Transverse colon (tissue), 4 donors: ENCODE measurements at regions not wholly inside any gene's neighbourhood (a gene's known extent, or its start where the extent isn't known, plus 50 kb on each side); places are given as distances from the start of the nearest gene placed in this dataset.

Experiments
- POLR2A ChIP-seq: fragments of 450-650 bp; IDR thresholded peaks from one replicate; pipeline ENCODE4 v1.6.1; 2016; ENCODE audit warnings: antibody characterized with exemption, mild to moderate bottlenecking, moderate library complexity
- POLR2AphosphoS5 ChIP-seq, 3 donors: sonication (generic); formaldehyde crosslinking; IDR thresholded peaks; one replicate each; pipeline ENCODE4 v1.6.1; 2016; ENCODE audit warnings: antibody characterized with exemption in 3 of 3
- TF ChIP-seq, protein P1 (sequence below), 5 experiments: fragments of 200-600 bp in 3 of 5; fragments of 450-650 bp in 2 of 5; sonication (generic) in 3 of 5; IDR thresholded peaks; 1 replicate in 2 of 5; 2 replicates in 3 of 5; pipeline ENCODE4 v1.5.1; 2016 to 2017; ENCODE audit warnings: antibody characterized with exemption in 5 of 5, inconsistent platforms in 3 of 5, mild to moderate bottlenecking in 2 of 5, moderate library complexity in 1 of 5

DNA sequence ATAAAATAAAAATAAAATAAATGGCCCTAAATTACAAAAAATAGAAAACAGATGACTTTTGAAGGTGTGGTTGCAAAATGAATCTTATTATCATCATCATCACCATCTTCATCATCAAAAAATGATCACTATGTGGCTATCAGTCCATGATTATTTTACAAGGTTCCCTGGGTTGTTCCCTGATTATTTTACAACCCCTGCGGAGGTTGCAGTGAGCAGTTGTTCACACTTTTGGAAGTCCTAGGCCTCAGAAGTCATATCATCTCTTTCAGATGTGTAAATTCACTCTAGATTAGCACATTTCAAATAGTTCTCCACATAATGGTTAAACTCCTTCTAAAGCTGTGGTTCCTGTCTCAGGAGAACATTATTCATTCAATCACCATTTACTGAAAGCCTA, 57.4 kb upstream of the NR5A2 start:
- TF ChIP-seq POLR2A (no peak), POLR2AphosphoS5 (IDR thresholded peaks at IDR 0.05) (no peak)
- TF ChIP-seq, protein P1, sequence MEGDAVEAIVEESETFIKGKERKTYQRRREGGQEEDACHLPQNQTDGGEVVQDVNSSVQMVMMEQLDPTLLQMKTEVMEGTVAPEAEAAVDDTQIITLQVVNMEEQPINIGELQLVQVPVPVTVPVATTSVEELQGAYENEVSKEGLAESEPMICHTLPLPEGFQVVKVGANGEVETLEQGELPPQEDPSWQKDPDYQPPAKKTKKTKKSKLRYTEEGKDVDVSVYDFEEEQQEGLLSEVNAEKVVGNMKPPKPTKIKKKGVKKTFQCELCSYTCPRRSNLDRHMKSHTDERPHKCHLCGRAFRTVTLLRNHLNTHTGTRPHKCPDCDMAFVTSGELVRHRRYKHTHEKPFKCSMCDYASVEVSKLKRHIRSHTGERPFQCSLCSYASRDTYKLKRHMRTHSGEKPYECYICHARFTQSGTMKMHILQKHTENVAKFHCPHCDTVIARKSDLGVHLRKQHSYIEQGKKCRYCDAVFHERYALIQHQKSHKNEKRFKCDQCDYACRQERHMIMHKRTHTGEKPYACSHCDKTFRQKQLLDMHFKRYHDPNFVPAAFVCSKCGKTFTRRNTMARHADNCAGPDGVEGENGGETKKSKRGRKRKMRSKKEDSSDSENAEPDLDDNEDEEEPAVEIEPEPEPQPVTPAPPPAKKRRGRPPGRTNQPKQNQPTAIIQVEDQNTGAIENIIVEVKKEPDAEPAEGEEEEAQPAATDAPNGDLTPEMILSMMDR (IDR thresholded peaks at IDR 0.05) = no peak
